GM12878 (cell line): ENCODE measurements at regions not wholly inside any gene's neighbourhood (a gene's known extent, or its start where the extent isn't known, plus 50 kb on each side); places are given as distances from the start of the nearest gene placed in this dataset.

ENCODE experiments used
- ATAC-seq: fragments of 200-7000 bp; cut with Tn5 transposase; 3 replicates; pipeline ENCODE4 v1.9.1; 2020; ENCODE audit warnings: mild to moderate bottlenecking, moderate library complexity
- BruUV-seq: library from RNA; stranded (reverse); fragments of 400-500 nt; replicated peaks from 2 replicates; lab custom pipeline; 2021; lab: Mats Ljungman, UMichigan
- CTCF ChIA-PET: fragments of 300-600 bp; sonication (Branson Sonifier 250); formaldehyde crosslinking; extraction: SDS; loops from one replicate; lab custom pipeline; 2021; ENCODE audit warnings: inconsistent platforms; lab: Yijun Ruan, JAX
- POLR2A ChIA-PET: fragments of 350-600 bp; formaldehyde crosslinking; extraction: SDS; loops from one replicate; lab custom pipeline; 2021; ENCODE audit warnings: inconsistent platforms; lab: Charles Lee
- RAD21 ChIA-PET: fragments of 300-600 bp; sonication (Branson Sonifier 250); formaldehyde crosslinking; loops from one replicate; lab custom pipeline; 2023; ENCODE audit warnings: antibody characterized with exemption; ENCODE audit not compliant: unreplicated experiment; lab: Charles Lee
- SMC1A ChIA-PET: fragments of 300-600 bp; sonication (Branson Sonifier 250); formaldehyde crosslinking; loops from one replicate; lab custom pipeline; 2023; ENCODE audit not compliant: unreplicated experiment, uncharacterized antibody; lab: Charles Lee
- DNase-seq: peaks from one replicate; pipeline ENCODE4 v3.0.0-alpha.2; 2011; ENCODE audit warnings: low read depth, low spot score
- FAIRE-seq: peaks from 3 replicates; lab custom pipeline; 2011; peaks lifted over from hg19 to GRCh38; lab: Jason Lieb, UNC
- H2AFZ ChIP-seq: 2 replicates; pipeline ENCODE4 v1.6.0; 2011; ENCODE audit warnings: low read depth, low read length, control low read depth; ENCODE audit not compliant: control insufficient read depth
- H3K27ac ChIP-seq: 2 replicates; pipeline ENCODE4 v1.5.1; 2011; ENCODE audit warnings: control low read depth; ENCODE audit not compliant: control insufficient read depth, insufficient read depth
- H3K27me3 ChIP-seq, 2 experiments: replicated peaks in 1 of 2; 2 replicates each; pipeline versions ENCODE4 v1.6.0 to v1.6.1; 2011; ENCODE audit warnings: low read length in 1 of 2; ENCODE audit not compliant: control insufficient read depth in 2 of 2, insufficient read depth in 2 of 2
- H3K36me3 ChIP-seq, 2 experiments: 2 replicates each; pipeline ENCODE4 v1.5.1; 2011; ENCODE audit warnings: low read length in 1 of 2; ENCODE audit not compliant: control insufficient read depth in 2 of 2, insufficient read depth in 2 of 2
- H3K4me1 ChIP-seq: 2 replicates; pipeline ENCODE4 v1.6.1; 2011; ENCODE audit warnings: mild to moderate bottlenecking, low read length, moderate library complexity, mixed read lengths; ENCODE audit not compliant: control insufficient read depth, insufficient read depth
- H3K4me2 ChIP-seq: 2 replicates; pipeline ENCODE4 v1.6.0; 2011; ENCODE audit warnings: control low read depth; ENCODE audit not compliant: control insufficient read depth, insufficient read depth
- H3K4me3 ChIP-seq: fragments of 200-600 bp; sonication (generic); 2 replicates; pipeline ENCODE4 v1.5.1; 2016
- H3K79me2 ChIP-seq: 2 replicates; pipeline ENCODE4 v1.6.0; 2011; ENCODE audit warnings: low read length; ENCODE audit not compliant: control insufficient read depth, insufficient read depth
- H3K9ac ChIP-seq: 2 replicates; pipeline ENCODE4 v1.8.0; 2011; ENCODE audit warnings: low read length, control low read depth, mixed read lengths; ENCODE audit not compliant: control insufficient read depth, insufficient read depth
- H3K9me3 ChIP-seq: replicated peaks from 3 replicates; pipeline ENCODE4 v1.5.1; 2011; ENCODE audit warnings: mild to moderate bottlenecking, low read length; ENCODE audit not compliant: control insufficient read depth, insufficient read depth
- H4K20me1 ChIP-seq: 2 replicates; pipeline ENCODE4 v1.6.0; 2011; ENCODE audit not compliant: control insufficient read depth, insufficient read depth
- BCL11A ChIP-seq: IDR thresholded peaks from 2 replicates; pipeline ENCODE4 v1.6.1; 2011; ENCODE audit warnings: low read depth, low read length
- CREM ChIP-seq: IDR thresholded peaks from 2 replicates; pipeline ENCODE4 v1.6.1; 2014; ENCODE audit warnings: antibody characterized with exemption, low read depth
- CUX1 ChIP-seq: IDR thresholded peaks from 2 replicates; pipeline ENCODE4 v1.6.1; 2012; ENCODE audit warnings: improper control_type of control experiment, low read depth, low read length; ENCODE audit not compliant: insufficient replicate concordance
- FOS ChIP-seq: IDR thresholded peaks from 3 replicates; pipeline ENCODE4 v1.6.1; 2011; ENCODE audit warnings: borderline replicate concordance; ENCODE audit not compliant: insufficient read length; ENCODE audit errors: extremely low read depth
- FOXM1 ChIP-seq: IDR thresholded peaks from 2 replicates; pipeline ENCODE4 v1.6.1; 2012; ENCODE audit warnings: low read depth, mild to moderate bottlenecking, inconsistent platforms, low read length, moderate library complexity
- IRF3 ChIP-seq: fragments of 450-650 bp; IDR thresholded peaks from 2 replicates; pipeline ENCODE4 v1.6.1; 2014; ENCODE audit warnings: mild to moderate bottlenecking
- MLLT1 ChIP-seq: fragments of 450-650 bp; IDR thresholded peaks from 2 replicates; pipeline ENCODE4 v1.6.1; 2016; ENCODE audit warnings: mild to moderate bottlenecking
- RBBP5 ChIP-seq: fragments of 200-600 bp; sonication (generic); conservative IDR thresholded peaks from 2 replicates; pipeline ENCODE4 v1.6.1; 2016
- SMAD1 ChIP-seq: fragments of 450-650 bp; IDR thresholded peaks from 2 replicates; pipeline ENCODE4 v1.6.1; 2018; ENCODE audit warnings: mild to moderate bottlenecking, low read depth; ENCODE audit not compliant: partially characterized antibody
- SMAD5 ChIP-seq: IDR thresholded peaks from 2 replicates; pipeline ENCODE4 v1.6.1; 2016; ENCODE audit warnings: antibody characterized with exemption, low read depth
- STAT3 ChIP-seq: IDR thresholded peaks from 2 replicates; pipeline ENCODE4 v1.6.1; 2011; ENCODE audit warnings: low read depth, low read length, improper control_type of control experiment
- TAF1 ChIP-seq: IDR thresholded peaks from 2 replicates; pipeline ENCODE4 v1.6.1; 2011; ENCODE audit warnings: mild to moderate bottlenecking, low read depth, low read length, borderline replicate concordance
- TCF7 ChIP-seq: IDR thresholded peaks from 2 replicates; pipeline ENCODE4 v1.6.1; 2014; ENCODE audit warnings: antibody characterized with exemption, borderline replicate concordance
- ZNF384 ChIP-seq: IDR thresholded peaks from 2 replicates; pipeline ENCODE4 v1.6.1; 2012; ENCODE audit warnings: low read depth, mild to moderate bottlenecking, low read length, improper control_type of control experiment, borderline replicate concordance
- WGBS: methylation state at CpG from one replicate; pipeline ENCODE4 v1.1.6; 2016; ENCODE audit warnings: low lambda C conversion rate; ENCODE audit not compliant: insufficient replicate concordance, insufficient coverage; ENCODE audit errors: missing lambda C conversion rate; 5-methylcytosine and 5-hydroxymethylcytosine counted together
- in situ Hi-C: fragments of 300-500 bp; cut with MboI; formaldehyde crosslinking; loops from 9 replicates; pipeline ENCODE4 v1.14.3; 2018; ENCODE audit warnings: mixed read lengths
- intact Hi-C: fragments of 100-400 bp; cut with micrococcal nuclease; formaldehyde crosslinking; loops from one replicate; pipeline ENCODE4 v1.14.2; 2022; ENCODE audit not compliant: unreplicated experiment

- no peak for TF ChIP-seq CUX1
- TF ChIP-seq ZNF384: no peak
- no peak for TF ChIP-seq MLLT1
- no peak for TF ChIP-seq TCF7
- TF ChIP-seq RBBP5: no peak
- no peak for TF ChIP-seq BCL11A
- TF ChIP-seq, all 136 proteins: peak for 0
Measured at GRCh38 chr2:48865704-48866103, 110.2 kb upstream of the LHCGR start (continued).

DNA sequence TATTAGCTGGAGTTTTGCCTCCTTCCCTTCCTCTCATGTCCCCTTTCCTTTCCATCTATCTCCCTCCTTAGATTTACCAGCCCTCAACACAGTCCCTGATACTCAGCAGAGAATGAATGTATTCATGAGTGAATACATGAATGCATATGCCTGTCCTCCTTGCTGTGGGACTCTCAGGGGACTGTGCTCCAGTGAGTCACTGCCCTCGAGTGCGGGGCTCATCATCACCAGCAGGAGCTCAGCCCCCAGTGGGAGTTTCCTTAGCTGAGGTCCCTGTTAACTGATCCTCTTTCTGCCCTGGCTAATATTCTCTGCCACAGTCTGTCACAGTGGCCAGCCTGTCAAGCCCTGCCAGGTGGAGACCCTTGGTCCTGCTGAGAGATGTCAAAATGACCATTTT is 104.9 kb upstream of the LHCGR start:
- no TSS peak for BruUV-seq
- WGBS: 0% methylated on average over 2 of the region's 2 CpGs
- no peaks in the 10 kb centered on the region for H3K36me3 ChIP-seq
- H3K9me3 ChIP-seq: no peaks in the 10 kb centered on the region
- intact Hi-C loops: no loop called here
- no peak overlapping the region for H3K9ac ChIP-seq
- peak; percentile 27; the same call in 2 of the 3 replicates for ATAC-seq
- CTCF ChIA-PET: interaction anchor here (0.9 kb wide), 1 partner anchor 261 kb away, joined by 3 read pairs; no protein-coding TSS in a partner anchor
- H4K20me1 ChIP-seq: no peaks in the 10 kb centered on the region
- no peaks in the 10 kb centered on the region for H3K79me2 ChIP-seq
- H3K4me1 ChIP-seq: no peaks in the 10 kb centered on the region
- H3K27me3 ChIP-seq: no peaks in the 10 kb centered on the region
- no peak for TF ChIP-seq IRF3
- no peak for TF ChIP-seq TAF1
- TF ChIP-seq FOXM1: no peak
- no peak for TF ChIP-seq STAT3
- no peak for TF ChIP-seq SMAD5
- TF ChIP-seq SMAD1: no peak
- no peak for TF ChIP-seq CREM
- TF ChIP-seq FOS: no peak
- no peak for TF ChIP-seq BCL11A
- in situ Hi-C loops: no loop called here
- no peak for FAIRE-seq
- RAD21 ChIA-PET: no interaction called here
- SMC1A ChIA-PET: no interaction called here
- no peak overlapping the region for H2AFZ ChIP-seq
- no peak for DNase-seq
- H3K4me3 ChIP-seq: no peak overlapping the region
- POLR2A ChIA-PET: no interaction called here
- H3K4me2 ChIP-seq: no peak overlapping the region
- H3K27ac ChIP-seq: no peak overlapping the region
